ENCODE measurements at regions not wholly inside any gene's neighbourhood (a gene's known extent, or its start where the extent isn't known, plus 50 kb on each side); places are given as distances from the start of the nearest gene placed in this dataset.

DNA sequence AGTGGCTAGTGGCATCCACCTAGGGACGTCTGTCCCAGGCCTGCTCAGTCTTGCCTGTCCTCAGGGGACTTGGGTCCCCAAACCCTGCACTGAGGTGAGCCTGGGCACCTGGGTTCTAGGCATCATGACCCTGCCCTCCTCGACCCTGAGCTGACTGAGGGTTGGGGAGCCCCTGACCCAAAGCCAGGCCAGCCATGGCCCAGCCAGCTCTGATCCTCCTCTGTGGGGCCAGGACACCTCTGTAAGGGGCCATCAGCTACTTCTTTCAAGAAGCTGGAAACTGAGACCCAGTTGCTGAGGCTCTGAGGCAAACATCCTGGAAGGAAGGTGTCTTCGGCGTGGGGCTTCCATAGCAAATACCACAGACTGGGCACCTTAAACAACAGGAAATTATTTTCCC lies 329.3 kb downstream of the QKI start:
- no peak for TF ChIP-seq CEBPB (IDR thresholded peaks at IDR 0.05)
- no peak for TF ChIP-seq EP300 (IDR thresholded peaks at IDR 0.05; ENCODE audit: borderline replicate concordance)
- TF ChIP-seq ZBTB7A (IDR thresholded peaks at IDR 0.05; ENCODE audit: low read depth) = no peak
- TF ChIP-seq, protein P1, sequence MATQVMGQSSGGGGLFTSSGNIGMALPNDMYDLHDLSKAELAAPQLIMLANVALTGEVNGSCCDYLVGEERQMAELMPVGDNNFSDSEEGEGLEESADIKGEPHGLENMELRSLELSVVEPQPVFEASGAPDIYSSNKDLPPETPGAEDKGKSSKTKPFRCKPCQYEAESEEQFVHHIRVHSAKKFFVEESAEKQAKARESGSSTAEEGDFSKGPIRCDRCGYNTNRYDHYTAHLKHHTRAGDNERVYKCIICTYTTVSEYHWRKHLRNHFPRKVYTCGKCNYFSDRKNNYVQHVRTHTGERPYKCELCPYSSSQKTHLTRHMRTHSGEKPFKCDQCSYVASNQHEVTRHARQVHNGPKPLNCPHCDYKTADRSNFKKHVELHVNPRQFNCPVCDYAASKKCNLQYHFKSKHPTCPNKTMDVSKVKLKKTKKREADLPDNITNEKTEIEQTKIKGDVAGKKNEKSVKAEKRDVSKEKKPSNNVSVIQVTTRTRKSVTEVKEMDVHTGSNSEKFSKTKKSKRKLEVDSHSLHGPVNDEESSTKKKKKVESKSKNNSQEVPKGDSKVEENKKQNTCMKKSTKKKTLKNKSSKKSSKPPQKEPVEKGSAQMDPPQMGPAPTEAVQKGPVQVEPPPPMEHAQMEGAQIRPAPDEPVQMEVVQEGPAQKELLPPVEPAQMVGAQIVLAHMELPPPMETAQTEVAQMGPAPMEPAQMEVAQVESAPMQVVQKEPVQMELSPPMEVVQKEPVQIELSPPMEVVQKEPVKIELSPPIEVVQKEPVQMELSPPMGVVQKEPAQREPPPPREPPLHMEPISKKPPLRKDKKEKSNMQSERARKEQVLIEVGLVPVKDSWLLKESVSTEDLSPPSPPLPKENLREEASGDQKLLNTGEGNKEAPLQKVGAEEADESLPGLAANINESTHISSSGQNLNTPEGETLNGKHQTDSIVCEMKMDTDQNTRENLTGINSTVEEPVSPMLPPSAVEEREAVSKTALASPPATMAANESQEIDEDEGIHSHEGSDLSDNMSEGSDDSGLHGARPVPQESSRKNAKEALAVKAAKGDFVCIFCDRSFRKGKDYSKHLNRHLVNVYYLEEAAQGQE (IDR thresholded peaks at IDR 0.05; ENCODE audit: low read depth) = no peak
- TF ChIP-seq YY1 (IDR thresholded peaks at IDR 0.05; ENCODE audit: low read depth) = no peak
